ENCODE measurements at regions not wholly inside any gene's neighbourhood (a gene's known extent, or its start where the extent isn't known, plus 50 kb on each side); places are given as distances from the start of the nearest gene placed in this dataset.
"Not testable (repeated sequence)": the region's sequence is repeated elsewhere in the genome, so short reads cannot be mapped to it uniquely, and the experiment has no call there.

DNA sequence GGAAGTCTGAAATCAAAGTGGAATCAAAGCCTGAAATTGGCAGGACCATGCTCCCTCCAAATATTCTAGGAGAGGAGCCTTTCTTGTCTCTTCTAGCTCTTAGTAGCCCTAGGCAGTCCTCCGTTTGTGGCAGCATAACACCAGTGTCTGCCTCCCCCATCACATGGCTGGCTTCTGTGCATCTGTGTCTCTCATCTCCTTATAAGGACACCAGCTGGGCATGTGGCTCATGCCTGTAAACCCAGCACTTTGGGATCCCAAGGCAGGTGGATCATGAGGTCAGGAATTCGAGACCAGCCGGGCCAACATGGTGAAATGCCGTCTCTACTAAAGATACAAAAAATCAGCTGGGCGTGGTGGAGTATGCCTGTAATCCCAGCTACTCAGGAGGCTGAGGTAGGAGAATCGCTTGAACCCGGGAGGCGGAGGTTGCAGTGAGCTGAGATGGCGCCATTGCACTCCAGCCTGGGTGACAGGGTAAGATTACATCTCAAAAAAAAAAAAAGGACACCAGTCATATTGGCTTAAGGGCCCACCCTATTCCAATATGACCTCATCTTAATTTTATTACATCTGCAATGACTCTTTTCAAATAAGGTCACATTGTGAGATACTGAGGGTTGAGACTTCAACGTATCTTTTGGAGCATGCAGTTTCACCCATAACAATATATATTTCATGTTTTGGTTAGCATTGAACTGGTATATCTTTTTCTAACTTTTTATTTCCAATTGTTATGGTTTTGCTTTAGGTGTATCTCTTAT, 148.0 kb upstream of the TPM1 start:
- DNase-seq (ENCODE audit: low read depth), result no peak

DNA sequence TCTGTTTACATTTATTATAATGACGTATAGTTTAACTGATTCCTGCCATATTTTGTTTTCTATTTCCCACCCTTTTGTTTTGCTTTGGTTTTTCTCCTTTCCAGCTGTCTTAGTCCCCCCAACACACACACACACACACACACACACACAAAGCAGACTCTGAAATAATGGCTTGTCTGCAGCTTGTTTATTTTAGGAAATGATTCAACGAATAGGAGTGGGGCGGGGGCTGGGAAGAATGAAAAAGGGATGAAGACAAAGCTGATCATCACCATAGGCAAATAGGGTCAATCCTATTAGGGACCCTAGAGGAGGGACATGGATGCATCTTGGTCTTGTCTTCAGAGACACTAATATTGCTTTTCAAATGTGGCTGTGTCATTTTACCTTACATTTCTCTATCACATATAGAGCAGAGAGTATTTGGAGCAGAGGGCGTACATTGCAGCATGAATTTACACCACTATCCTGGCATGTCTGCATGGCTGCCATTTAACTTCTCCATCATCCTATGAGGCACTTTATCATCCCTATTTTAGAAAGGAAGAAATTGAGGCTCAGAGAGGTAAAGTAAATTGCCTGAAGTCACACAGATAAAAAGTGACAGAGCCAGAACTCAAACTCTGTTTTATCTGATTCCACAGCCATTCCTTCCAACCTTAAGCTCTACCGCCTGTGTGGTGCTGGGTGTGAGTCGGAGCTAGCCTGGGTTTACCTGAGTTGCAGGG, 147.2 kb upstream of the TPM1 start:
- DNase-seq (ENCODE audit: low read depth), result no peak

DNA sequence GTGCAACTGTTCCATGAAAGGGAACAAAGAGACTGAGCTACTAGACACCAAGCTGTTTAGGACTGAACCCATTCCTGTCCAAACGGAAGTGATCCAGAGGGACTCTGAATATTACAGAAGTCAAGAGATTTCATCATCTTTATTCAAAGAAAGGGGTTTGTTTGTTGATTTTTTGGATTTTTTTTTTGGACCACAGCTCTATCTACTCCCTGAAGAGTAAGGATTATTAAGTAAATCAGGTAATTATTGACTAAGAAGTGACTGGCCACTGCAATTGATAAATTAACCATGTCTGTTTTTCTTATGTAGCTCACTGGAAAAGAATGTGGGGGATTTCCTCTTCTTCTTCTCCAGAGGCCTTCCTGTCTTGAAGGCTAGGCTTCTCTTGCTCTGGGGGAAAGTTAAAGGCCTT, 146.6 kb upstream of the TPM1 start:
- no peak for DNase-seq (ENCODE audit: low read depth)

DNA sequence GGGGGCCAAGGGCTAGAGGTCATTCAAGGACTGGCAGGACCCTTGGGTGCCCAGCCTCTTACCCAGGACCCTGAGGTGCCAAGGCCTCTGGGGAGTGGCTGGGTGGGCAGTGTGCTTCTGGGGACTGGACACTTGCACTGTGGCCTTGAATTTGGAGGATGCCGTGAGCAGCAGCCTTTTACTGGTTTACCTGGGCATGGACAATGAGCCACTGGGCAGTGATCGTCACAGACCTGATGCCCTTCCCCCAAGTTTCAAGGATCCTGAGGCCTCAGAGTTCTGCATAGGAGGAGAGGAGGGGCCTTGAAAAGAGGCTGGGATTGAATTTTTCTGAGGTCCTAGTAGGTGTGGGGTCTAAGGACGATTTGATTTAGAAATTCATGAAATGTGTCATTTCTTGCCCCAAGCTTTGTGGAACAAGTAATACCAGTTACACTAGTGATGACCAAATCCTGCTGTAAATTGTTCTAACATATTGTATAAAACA, 146.1 kb upstream of the TPM1 start:
- DNase-seq (ENCODE audit: low read depth), result no peak

DNA sequence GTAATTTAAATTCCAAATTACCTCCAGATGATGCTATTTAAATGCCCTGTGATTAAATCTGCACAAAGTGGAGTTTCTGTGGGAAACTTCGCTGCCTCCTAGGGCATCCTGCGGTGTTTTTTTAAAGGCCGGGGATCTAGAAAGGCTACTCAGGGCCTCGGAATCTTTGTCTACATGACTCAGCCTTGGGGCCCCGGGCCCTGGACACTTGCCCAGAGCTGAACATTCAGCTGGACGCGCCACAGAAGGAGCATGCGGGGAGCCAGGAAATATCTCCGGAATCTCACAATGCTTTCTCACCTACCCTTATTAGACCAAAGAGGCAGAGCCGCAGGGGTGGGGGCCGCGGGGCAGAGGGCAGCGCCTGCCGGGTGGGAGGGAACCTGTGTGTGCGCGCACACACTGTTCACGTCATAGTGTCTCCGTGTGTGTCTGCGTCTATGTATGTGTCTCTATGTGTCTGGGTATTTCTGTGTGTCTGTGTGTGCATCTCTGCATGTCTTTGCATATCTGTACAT, 145.5 kb upstream of the TPM1 start:
- DNase-seq (ENCODE audit: low read depth), result no peak

DNA sequence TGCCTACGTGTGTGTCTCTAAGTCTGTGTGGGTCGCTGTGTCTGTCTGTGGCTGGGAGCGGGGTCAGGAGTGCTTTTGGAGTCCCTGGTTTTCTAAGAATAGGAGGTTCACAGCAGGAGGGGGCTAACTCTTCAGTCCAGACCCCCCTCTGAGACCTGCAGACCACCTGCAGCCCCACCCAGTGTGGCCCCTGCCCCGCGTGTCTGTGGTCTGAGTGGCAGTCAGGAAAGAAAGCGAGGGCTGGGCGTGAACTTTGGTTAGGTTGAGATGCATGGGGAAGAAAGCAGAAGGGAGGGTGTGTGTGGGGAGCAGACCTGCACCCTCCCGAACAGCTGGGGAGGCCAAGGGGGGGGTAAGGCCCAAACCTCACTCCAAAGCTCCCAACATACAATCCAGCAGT, 144.9 kb upstream of the TPM1 start:
- no peak for DNase-seq (ENCODE audit: low read depth)

GRCh38 chr15:62899090-62899493, 143.5 kb upstream of the TPM1 start:
- no peak for DNase-seq (ENCODE audit: low read depth)

GRCh38 chr15:62900071-62900802, 142.3 kb upstream of the TPM1 start:
- DNase-seq (ENCODE audit: low read depth), result no peak

DNA sequence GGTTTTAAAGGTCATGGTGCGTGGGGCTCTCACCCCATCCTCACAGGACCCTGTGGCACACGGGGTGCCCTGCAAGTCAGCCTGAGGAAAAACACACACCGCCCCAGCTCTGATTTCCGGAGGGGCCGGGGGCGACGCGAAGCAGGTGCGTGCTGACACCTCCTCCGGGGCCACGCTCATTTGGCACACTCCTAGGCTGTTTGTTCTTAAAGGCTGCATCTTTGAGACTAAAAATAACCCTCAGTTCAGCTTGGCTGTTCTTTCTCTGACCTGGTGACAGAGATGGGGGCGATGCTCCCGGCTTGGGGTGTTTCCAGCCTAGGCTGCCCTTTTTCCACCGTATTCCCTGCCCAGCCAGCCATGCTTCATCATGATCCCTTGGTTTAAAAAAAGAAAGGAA, 141.5 kb upstream of the TPM1 start:
- no peak for DNase-seq (ENCODE audit: low read depth)

DNA sequence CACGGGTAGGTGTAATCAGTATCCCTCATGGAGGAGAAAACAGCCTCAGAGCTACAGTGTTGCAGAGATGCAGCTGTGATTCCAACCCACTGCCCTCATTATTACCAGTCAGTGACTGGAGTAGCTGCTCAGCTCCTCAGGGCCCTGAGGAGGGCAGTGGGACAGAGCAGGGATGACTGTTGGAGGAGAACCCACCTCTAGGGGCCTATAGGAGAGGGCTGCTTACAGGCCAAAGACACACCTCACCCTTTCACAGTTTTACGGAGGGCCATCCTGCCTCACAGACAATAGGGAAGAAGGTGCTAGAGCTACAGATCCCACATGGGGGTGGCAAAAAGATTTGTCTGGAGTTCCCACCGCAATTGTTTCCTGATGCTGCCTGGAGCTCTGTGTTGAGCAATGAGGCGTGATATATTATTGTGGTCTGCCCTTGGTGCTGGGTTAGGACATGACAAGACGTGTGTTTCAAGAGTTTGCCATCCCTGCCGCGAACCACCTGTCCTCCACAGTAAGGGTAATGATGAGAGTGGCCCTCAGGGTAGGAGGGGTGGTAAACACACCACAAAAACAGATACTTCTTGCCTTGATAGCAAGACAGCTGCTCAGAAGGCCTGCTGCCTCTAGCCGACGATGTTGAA, 140.5 kb upstream of the TPM1 start:
- no peak for DNase-seq (ENCODE audit: low read depth)

GRCh38 chr15:62902821-62903220, 139.7 kb upstream of the TPM1 start:
- no peak for DNase-seq (ENCODE audit: low read depth)

- no peak for DNase-seq (ENCODE audit: low read depth)
Measured at GRCh38 chr15:62903437-62903836, 139.1 kb upstream of the TPM1 start.

DNA sequence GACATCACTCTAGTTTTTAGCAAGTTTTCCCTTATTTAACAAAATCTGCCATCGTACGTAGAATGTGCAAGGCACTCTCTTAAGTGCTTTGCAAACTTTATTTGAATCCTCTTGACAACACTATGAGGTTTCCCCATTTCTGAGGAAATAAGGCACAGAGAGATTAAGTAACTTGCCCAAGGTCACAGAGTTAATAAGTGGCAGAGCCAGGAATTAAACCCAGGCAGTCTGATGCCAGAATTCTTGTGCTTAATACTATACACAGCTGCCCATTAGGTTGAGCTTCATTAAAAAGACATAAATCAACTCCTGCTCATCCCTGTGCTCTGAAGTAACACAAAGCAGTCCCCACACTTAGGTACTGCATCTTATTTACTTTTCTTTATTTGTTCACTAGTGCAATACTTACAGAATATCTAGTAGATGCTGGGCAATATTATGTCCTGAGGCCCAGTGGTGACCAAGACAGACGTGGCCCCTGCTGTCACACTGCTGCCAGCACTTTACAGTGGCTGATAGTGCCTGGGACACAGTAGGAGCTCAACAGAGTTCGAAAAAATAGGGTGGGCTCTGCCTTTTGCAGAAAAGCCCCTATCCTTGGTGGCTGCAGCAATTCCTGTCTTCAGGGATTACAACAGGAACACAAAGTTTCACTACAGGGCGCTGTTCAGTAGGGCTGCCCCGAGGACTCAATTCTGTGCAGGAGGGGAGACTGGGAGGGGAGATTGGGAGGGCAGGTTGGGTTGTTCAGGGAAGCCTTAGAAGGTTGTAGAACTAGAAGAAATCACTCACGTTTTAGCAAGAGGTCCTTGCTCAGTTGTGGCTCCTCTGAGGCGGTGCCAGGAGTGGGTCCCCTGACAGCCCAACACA, 138.3 kb upstream of the TPM1 start:
- no peak for DNase-seq (ENCODE audit: low read depth)

GRCh38 chr15:62906627-62907026, 135.9 kb upstream of the TPM1 start:
- no peak for DNase-seq (ENCODE audit: low read depth)

DNA sequence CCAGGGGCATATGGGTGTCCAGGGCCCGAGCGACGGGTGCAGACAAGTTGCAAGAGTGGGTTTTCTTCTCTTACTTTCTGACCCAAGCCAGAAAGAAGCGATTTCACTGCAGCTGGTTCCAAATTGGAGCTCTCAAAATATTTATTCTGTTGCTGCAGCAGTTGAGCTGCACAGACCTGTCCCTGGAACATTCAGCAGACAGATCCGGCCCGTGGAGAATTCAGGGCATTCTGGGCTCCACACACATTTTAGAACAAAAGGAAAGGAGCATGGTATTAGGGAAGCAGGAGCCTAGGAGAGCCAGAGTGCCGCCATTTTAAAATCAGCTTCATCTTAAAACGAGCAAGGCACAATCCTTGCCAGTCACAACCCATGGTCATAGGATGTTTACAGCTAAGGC, 135.3 kb upstream of the TPM1 start:
- no peak for DNase-seq (ENCODE audit: low read depth)

DNA sequence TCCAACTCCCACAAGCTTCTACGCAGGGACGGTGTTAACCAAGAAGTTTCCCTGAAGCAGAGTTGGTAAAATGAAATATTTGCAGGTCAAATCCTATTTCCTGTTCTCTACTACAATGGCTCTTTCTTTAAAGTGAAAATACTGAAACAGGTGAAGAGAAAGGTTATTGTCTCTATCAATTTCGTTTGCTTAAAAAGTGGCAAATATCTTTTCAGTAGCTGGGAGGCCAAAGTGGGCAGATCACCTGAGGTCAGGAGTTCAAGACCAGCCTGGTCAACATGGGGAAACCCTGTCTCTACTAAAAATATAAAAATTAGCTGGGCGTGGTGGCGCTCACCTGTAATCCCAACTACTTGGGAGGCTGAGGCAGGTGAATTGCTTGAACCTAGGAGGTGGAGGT, 134.2 kb upstream of the TPM1 start:
- not testable (repeated sequence) for DNase-seq (ENCODE audit: low read depth)

DNA sequence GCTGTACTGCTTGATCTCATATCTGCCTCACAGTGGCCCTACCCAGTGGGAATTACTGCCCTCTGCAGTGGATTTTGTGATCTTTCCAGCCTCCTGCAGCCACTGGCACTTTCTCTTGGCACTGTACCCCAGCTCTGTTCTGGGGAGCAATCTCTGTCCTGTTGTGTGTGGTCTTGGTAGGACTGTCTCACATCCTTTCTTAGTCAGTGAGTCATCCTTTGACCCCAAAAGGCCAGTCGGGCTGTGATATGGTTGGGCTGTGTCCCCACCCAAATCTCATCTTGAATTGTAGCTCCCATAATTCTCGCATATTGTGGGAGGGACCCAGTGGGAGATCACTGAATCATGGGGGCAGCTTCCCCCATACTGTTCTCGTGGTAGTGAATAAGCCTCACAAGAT, 133.3 kb upstream of the TPM1 start:
- no peak for DNase-seq (ENCODE audit: low read depth)

- no peak for DNase-seq (ENCODE audit: low read depth)
Measured at GRCh38 chr15:62912282-62912681, 130.3 kb upstream of the TPM1 start.

DNA sequence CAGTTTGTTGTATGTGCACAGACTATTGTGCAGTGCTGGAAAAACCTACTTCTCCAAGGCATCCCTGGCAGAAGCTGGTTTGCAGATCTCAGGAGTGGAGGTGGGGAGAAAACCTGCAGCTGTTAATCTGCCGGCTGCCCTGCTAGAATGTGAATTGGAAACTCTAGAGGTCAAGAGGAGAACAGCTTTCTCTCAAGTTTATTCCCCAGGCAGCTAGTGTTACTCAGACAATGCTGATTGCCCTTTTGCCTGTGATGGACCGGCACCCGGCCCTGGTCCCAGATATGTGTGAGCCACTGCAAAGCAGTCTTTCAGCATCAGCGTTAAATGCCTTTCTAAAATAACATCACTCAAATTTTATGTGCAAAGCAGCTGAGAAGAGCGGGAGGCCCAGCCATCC, 129.7 kb upstream of the TPM1 start:
- DNase-seq (ENCODE audit: low read depth), result no peak

- DNase-seq (ENCODE audit: low read depth), result no peak
Measured at GRCh38 chr15:62913246-62913645, 129.3 kb upstream of the TPM1 start.

DNA sequence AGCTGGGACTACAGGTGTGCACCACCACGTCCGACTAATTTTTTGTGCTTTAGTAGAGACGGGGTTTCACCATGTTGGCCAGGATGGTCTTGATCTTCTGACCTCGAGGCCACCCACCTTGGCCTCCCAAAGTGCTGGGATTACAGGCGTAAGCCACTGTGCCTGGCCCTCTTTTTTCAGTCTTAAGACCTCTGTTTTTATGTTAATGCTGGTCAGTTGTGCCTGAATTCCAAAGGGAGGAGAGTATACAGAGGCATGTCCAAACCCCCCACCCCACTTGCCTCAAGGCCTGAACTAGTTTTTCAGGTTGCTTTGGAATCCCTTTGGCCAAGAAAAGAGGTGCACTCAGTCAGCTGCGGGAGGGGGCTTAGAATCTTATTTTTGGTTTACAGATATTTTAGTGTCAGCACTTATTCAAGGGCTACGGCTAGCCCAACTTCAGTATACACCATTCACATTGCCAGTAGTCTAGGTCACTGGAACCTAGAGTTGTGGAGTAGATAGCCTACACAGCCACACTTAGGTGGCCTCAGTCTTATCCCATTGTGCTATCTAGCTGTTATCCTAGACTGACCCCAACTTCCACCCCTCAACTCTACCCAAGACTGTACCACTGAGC, 128.0 kb upstream of the TPM1 start:
- no peak for DNase-seq (ENCODE audit: low read depth)
